Amniotic epithelial cell (primary cell): ENCODE measurements at regions not wholly inside any gene's neighbourhood (a gene's known extent, or its start where the extent isn't known, plus 50 kb on each side); places are given as distances from the start of the nearest gene placed in this dataset.
A peak's percentile ranks its signal among the peaks of the same experiment; 100 is the strongest.

Source experiments
- DNase-seq: peaks from one replicate; pipeline ENCODE4 v3.0.0-alpha.2; 2010; ENCODE audit warnings: low read depth

GRCh38 chr2:33877348-33878016 is 278.4 kb upstream of the FAM98A start:
- DNase-seq, result no peak

- no peak for DNase-seq
These were observed 274.0 kb upstream of the FAM98A start for GRCh38 chr2:33873076-33873605.

DNA sequence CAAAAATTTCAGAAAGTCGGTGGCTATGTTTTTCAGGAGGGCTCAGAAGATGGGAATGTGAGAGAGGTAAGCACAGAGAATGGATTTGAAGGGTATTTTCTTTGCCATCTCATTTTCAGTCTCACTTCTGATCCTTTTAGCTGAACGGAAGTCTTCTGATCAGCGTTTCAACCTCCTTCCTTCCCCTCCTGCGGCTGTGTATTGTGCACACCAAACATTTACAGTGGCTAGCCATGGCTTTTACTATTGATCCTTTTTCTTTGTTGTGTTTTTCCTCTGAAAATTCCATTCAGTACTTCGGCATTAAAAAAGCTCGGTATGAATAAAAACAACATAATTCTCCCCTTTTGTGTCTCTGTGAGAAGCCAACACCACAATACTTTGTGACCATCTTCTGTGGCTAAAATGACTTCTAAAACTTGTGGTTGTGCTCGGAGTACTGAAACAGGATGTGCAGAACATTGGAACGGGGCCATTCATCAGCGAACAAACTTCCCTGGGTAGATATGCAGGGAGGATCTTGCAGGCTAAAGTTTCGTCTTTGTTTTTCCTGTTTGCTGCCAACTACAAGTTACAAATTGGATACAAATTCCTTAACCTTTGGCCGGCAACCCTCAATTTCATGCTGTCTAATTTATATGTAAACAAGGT is 260.8 kb upstream of the FAM98A start:
- no peak for DNase-seq

DNA sequence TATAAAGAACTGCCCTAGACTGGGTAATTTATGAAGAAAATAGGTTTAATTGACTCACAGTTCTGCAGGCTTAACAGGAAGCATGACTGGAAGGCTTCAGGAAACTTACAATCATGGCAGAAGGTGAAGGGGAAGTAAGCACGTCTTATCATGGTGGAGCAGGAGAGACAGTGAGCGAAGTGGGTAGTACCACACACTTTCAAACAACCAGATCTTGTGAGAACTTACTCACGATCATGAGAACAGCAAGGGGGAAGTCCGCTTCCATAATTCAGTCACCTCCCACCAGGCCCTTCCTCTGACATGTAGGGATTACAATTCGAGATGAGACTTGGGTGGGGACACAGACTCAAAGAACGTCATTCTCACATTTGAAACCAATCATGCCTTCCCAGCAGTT is 260.1 kb upstream of the FAM98A start:
- DNase-seq, result no peak

DNA sequence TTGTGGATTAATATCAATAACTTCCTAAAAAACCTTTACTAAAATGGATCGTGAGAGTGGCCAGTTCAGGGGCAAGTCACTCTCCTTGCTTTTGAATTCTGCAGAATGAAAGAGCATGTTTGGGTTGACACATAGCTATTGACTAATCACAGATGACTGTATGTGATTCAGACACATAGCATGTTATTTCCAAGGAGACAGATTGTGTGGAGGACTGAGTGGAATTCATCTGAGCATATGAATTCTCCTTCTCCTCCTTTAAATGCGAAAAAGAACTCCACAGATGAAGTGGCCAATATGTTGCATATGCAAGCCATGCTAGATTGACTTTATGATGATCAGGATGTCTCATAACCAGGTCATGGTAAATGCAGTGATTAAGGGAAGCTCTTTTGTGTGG is 249.4 kb upstream of the FAM98A start:
- DNase-seq, result peak; percentile 0

DNA sequence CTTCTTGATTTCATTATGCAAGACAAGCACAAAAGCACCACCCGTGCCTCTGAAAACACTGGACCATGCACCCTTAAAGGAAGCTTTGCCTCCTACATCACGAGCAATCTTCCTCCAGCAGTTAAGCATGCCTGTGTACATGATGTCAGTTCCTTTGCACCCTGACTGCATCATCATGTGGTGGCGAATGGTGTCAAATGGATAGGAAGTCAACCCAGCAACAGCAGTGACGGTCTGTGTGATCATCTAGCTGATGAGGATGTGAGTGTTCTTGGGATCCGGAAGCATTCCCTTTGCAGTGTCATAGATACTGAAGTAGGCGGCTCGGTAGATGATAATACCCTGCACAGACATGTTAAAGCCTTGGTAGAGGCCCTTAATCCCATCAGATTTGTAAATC is 240.7 kb upstream of the FAM98A start:
- no peak for DNase-seq

DNA sequence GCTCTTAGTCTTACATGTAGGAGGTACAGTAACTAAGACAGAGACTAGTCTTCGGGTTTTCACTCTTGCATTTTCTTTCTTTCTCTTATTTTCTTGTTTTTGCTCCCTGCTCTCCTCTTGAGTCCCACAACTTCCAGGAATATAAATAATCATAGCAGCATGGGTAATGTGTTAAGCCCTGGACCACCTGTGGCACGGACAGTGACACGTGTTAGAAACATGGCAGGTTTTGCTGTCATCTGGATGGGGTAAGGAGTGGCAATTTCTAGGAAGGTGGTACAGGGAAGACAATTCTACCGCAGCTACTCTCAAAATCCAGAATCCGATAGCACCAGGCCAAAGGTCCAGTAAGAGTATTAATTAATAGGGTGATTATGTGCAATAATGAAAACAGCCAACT is 237.5 kb upstream of the FAM98A start:
- DNase-seq, result no peak

DNA sequence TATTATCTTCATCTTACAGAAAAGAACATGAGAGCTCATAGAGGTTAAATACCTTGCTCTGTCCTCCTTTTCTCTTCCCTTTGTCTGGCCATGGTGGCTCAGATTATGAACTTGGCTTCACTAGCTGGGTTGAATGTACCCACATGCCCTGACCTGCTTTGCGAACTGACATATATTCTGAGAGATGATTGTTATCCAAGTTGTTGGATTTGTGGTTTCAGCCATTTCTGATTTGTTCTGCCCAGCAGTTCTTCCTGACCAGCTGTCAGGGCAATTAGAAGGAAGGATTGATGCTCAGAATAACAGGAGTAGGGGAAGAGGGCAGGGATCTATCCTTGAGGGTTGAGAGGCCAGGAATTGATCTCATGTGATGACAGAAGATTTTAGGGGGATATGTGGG is 236.8 kb upstream of the FAM98A start:
- no peak for DNase-seq

DNA sequence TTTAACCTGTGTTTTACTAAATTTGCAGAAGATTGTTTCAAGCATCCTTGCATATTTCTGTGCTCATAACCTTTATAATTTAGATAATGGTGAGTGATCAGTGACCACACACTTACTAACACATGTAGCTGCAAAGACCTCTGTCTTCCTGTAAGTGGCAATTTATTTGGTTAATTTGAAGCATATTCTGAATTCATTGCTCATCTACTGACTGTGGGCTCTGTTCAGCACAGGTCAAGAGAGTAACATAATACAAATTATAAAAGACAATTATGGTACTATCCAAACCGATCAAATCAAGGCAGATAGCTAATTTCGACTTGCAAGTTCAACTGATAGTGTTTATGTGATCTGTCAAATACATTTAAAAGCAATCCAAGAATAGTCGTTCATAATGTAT is 223.9 kb upstream of the FAM98A start:
- no peak for DNase-seq

DNA sequence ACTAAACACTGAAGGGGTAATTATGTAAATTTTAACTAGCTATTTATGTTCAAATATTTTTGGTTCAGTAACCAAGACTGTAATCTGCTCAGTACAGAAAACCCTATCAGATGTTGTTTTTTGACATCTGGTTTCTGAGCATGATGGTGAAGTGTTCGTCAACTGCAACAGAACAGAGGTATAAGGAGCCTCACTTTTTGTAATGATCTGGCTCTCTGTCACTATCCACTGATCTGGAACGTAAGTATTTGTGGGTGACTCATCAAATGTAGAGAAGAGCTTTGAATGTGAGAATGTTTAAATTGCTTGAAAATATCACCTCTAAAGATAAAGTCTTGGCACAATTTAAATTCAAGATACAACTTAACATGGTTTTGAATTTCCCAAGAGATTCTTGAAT is 213.6 kb upstream of the FAM98A start:
- no peak for DNase-seq

DNA sequence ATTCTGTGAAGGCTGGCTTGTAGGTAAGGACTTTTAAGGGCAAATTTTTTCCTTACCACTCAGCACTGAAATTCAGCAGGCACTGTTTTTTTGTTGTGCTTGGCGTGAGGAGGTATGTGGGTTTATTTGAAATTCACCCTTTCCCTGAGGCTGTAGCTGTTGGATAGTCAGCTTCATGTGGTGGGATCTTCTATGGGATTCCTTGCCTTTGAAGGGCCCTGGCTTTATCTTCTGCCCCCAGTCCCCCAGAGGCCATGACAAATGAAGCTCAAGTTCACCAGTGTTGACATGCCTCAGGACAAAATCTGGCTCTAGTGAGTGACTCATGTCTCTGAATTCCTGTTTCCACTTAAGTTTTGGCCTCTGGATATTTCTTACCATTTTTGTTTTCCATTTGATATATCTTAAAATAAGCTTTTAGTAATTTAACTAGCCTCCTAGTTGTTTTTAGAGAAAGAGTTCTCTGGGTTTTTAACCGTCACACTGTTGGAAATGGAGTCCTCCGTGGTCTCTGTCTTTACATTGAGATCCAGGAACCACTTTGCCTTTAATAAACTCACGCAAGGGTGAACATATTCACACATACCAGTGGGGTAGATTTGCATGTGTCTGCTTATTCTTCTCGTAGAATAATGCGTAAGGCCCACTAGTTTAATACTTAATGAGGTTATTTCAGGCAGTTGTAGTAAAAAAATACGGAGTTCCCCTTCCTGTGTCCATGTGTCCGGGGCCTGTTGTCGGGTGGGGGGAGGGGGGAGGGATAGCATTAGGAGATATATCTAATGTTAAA is 211.1 kb upstream of the FAM98A start:
- DNase-seq, result no peak

DNA sequence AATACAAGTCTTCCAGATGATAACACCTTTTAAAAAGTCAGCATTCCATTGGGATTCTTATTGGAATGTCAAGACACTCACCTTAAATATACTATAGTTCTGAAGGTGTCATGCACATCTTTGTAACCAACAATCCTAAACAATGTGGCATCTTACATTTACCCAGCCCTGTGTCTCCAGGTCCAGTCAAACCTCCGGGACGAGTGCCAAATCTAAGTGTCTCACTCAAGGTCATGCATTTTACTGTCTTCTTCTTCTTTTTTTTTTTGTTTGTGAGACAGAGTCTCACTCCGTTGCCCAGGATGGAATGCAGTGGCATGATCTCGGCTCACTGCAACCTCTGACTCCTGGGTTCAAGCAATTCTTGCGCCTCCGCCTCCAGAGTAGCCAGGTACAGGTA is 206.9 kb upstream of the FAM98A start:
- no peak for DNase-seq

GRCh38 chr2:33804155-33804554 is 205.1 kb upstream of the FAM98A start:
- no peak for DNase-seq

DNA sequence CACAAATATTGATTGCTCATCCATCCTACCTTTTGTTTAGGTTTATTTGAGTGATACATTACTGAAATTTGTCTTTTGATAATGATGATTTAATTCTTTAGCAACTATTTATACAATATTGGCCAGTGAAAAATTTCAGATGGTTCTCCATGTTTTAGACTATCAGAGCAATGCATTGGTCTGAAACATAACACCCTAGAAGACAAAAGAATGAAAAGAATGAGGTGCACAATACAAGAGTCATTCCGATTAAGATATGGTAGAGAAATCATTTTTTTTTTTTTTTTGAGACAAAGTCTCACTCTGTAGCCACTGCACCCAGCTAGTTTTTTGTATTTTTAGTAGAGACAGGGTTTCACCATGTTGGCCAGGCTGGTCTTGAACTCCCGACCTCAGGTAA is 197.4 kb upstream of the FAM98A start:
- DNase-seq, result no peak

GRCh38 chr2:33791625-33792024 is 192.5 kb upstream of the FAM98A start:
- peak; percentile 0 for DNase-seq

GRCh38 chr2:33788044-33788443 is 188.9 kb upstream of the FAM98A start:
- DNase-seq, result no peak

DNA sequence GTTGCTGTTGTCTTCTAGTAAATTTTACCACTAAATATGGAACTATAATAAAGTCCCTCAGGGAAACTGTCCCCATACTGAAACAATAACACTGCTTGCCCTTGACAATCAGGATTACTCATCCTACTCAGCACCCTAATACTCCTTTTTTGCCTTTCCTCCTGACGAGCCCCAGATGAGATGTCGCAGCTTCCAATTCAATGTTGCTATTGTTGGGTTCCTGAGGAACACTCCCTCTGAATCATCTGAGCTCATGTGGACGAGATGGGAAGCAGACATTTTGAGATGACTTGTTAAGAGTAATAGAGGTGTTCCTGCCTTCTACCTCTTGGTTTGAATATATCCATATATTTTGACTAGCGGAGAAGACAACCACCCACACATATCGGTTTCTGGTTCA is 187.8 kb upstream of the FAM98A start:
- DNase-seq, result no peak

DNA sequence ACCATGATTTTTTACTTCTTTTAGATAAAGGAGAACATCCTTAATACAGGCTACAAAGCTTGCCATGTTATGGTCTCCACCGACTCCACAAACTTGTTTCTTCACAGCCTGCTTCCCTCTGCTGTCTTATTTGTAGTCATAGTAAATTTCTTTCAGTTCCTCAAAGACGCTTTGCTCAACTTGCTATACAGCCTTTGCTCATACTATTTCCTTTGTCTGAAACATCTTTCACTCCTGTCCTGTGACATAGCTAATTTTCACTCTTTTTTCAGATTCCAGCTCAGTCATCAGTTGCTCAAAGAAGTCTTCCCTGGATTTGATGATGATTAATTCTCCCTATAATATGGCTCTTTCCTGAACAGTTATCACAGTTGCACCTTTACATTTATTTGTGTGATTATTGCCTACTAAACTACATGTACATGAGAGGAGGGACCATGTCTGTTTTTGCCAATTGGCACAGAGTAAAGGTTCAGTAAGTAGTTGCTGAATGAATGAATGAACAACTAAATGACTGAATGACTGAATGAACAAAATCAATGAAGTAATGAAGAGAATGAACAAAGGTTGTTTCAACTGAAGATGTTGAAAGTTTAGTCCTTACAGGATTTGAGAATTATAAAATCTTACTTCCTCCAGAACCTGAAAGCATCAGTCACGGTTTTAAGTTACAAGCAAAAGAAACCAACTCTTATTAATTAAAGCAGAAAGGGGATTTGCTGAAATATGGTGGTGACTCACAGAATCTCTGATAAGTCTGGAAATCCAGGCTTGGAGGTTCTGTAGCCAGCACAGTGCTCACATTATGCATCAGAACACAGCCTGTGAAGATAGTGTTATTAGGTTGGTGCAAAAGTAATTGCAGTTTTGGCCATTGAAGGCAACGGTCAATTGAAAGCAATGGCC is 186.4 kb upstream of the FAM98A start:
- DNase-seq, result no peak

GRCh38 chr2:33784488-33784887 is 185.4 kb upstream of the FAM98A start:
- no peak for DNase-seq

- no peak for DNase-seq
These were observed 183.5 kb upstream of the FAM98A start for GRCh38 chr2:33782395-33783230.

- no peak for DNase-seq
These were observed 178.7 kb upstream of the FAM98A start for GRCh38 chr2:33777786-33778185.
